ENCODE measurements at regions not wholly inside any gene's neighbourhood (a gene's known extent, or its start where the extent isn't known, plus 50 kb on each side); places are given as distances from the start of the nearest gene placed in this dataset.

GRCh38 chr20:40770564-40771307 lies 81.7 kb upstream of the MAFB start:
- TF ChIP-seq CTCF (conservative IDR thresholded peaks at IDR 0.05) = no peak
- H3K27ac ChIP-seq = no peak overlapping the region

- no peak overlapping the region for H3K27ac ChIP-seq
- TF ChIP-seq CTCF (conservative IDR thresholded peaks at IDR 0.05) = no peak
Measured at GRCh38 chr20:40771308-40771610, 82.2 kb upstream of the MAFB start.

GRCh38 chr20:40771848-40772511 lies 82.9 kb upstream of the MAFB start:
- TF ChIP-seq CTCF (conservative IDR thresholded peaks at IDR 0.05) = no peak
- H3K27ac ChIP-seq = no peak overlapping the region

- no peak for TF ChIP-seq CTCF (conservative IDR thresholded peaks at IDR 0.05)
- H3K27ac ChIP-seq = no peak overlapping the region
Measured at GRCh38 chr20:40773376-40773775, 84.3 kb upstream of the MAFB start.

GRCh38 chr20:40774252-40774651 lies 85.2 kb upstream of the MAFB start:
- no peak for TF ChIP-seq CTCF (conservative IDR thresholded peaks at IDR 0.05)
- no peak overlapping the region for H3K27ac ChIP-seq

GRCh38 chr20:40775561-40776146 lies 86.6 kb upstream of the MAFB start:
- no peak for TF ChIP-seq CTCF (conservative IDR thresholded peaks at IDR 0.05)
- no peak overlapping the region for H3K27ac ChIP-seq

GRCh38 chr20:40776466-40777457 lies 87.7 kb upstream of the MAFB start:
- no peak overlapping the region for H3K27ac ChIP-seq
- no peak for TF ChIP-seq CTCF (conservative IDR thresholded peaks at IDR 0.05)

Data from VCaP (cell line).